ENCODE measurements at regions not wholly inside any gene's neighbourhood (a gene's known extent, or its start where the extent isn't known, plus 50 kb on each side); places are given as distances from the start of the nearest gene placed in this dataset.
A peak's percentile ranks its signal among the peaks of the same experiment; 100 is the strongest.

- TF ChIP-seq CTCF (IDR thresholded peaks at IDR 0.05; ENCODE audit: low read depth, low read length) = no peak
- DNase-seq (ENCODE audit: low read depth in 2 of 2) = no peak
- no peak overlapping the region for H3K4me3 ChIP-seq (replicated peaks in 1 of 2; ENCODE audit: low read depth in 2 of 2, low read length in 2 of 2)
These were observed 822.1 kb downstream of the TENT5A start for GRCh38 chr6:80930376-80930775.

- H3K4me3 ChIP-seq (replicated peaks in 1 of 2; ENCODE audit: low read depth in 2 of 2, low read length in 2 of 2) = no peak overlapping the region
- no peak for DNase-seq (ENCODE audit: low read depth in 2 of 2)
- no peak for TF ChIP-seq CTCF (IDR thresholded peaks at IDR 0.05; ENCODE audit: low read depth, low read length)
These were observed 817.3 kb downstream of the BCKDHB start for GRCh38 chr6:80923816-80924215.

GRCh38 chr6:80922916-80923455, 816.5 kb downstream of the BCKDHB start:
- DNase-seq (ENCODE audit: low read depth in 2 of 2) = no peak
- no peak overlapping the region for H3K4me3 ChIP-seq (replicated peaks in 1 of 2; ENCODE audit: low read depth in 2 of 2, low read length in 2 of 2)
- TF ChIP-seq CTCF (IDR thresholded peaks at IDR 0.05; ENCODE audit: low read depth, low read length) = no peak

- no peak for TF ChIP-seq CTCF (IDR thresholded peaks at IDR 0.05; ENCODE audit: low read depth, low read length)
- DNase-seq (ENCODE audit: low read depth in 2 of 2) = peak; percentile 6 to 35
- H3K4me3 ChIP-seq (replicated peaks in 1 of 2; ENCODE audit: low read depth in 2 of 2, low read length in 2 of 2) = no peak overlapping the region
These were observed 815.5 kb downstream of the BCKDHB start for GRCh38 chr6:80921861-80922460.

GRCh38 chr6:80907831-80908230, 801.4 kb downstream of the BCKDHB start:
- no peak overlapping the region for H3K4me3 ChIP-seq (replicated peaks in 1 of 2; ENCODE audit: low read depth in 2 of 2, low read length in 2 of 2)
- no peak for DNase-seq (ENCODE audit: low read depth in 2 of 2)
- TF ChIP-seq CTCF (IDR thresholded peaks at IDR 0.05; ENCODE audit: low read depth, low read length) = no peak

- no peak for DNase-seq (ENCODE audit: low read depth in 2 of 2)
- H3K4me3 ChIP-seq (replicated peaks in 1 of 2; ENCODE audit: low read depth in 2 of 2, low read length in 2 of 2) = no peak overlapping the region
- TF ChIP-seq CTCF (IDR thresholded peaks at IDR 0.05; ENCODE audit: low read depth, low read length) = no peak
These were observed 797.2 kb downstream of the BCKDHB start for GRCh38 chr6:80903711-80904110.

GRCh38 chr6:80886475-80886874, 780.0 kb downstream of the BCKDHB start:
- H3K4me3 ChIP-seq (replicated peaks in 1 of 2; ENCODE audit: low read depth in 2 of 2, low read length in 2 of 2) = no peak overlapping the region
- TF ChIP-seq CTCF (IDR thresholded peaks at IDR 0.05; ENCODE audit: low read depth, low read length) = no peak
- DNase-seq (ENCODE audit: low read depth in 2 of 2) = no peak

Data from cardiac fibroblast (primary cell).